Tibial nerve (tissue), 4 donors: ENCODE measurements at regions not wholly inside any gene's neighbourhood (a gene's known extent, or its start where the extent isn't known, plus 50 kb on each side); places are given as distances from the start of the nearest gene placed in this dataset.

Source experiments
- CTCF ChIP-seq, 5 experiments: fragments of 200-600 bp in 3 of 5; fragments of 450-650 bp in 2 of 5; sonication (generic) in 3 of 5; IDR thresholded peaks; one replicate each; pipeline ENCODE4 v1.5.1; 2016 to 2019; ENCODE audit warnings: antibody characterized with exemption in 5 of 5, mild to moderate bottlenecking in 3 of 5, moderate library complexity in 2 of 5
- EP300 ChIP-seq, 2 donors: sonication (generic); formaldehyde crosslinking; IDR thresholded peaks; one replicate each; pipeline ENCODE4 v1.6.1; 2017; ENCODE audit warnings: antibody characterized with exemption in 2 of 2, mild to moderate bottlenecking in 1 of 2

GRCh38 chr4:136873555-136873954 is 658.7 kb downstream of the PCDH18 start:
- TF ChIP-seq CTCF (IDR thresholded peaks at IDR 0.05) (no peak), EP300 (IDR thresholded peaks at IDR 0.05) (no peak)
